GM12864 (cell line): ENCODE measurements at regions not wholly inside any gene's neighbourhood (a gene's known extent, or its start where the extent isn't known, plus 50 kb on each side); places are given as distances from the start of the nearest gene placed in this dataset.

Source experiments
- DNase-seq: peaks from one replicate; pipeline ENCODE4 v3.0.0-alpha.2; 2011; ENCODE audit warnings: low read depth
- H3K4me3 ChIP-seq: 2 replicates; pipeline ENCODE4 v1.5.1; 2011; ENCODE audit warnings: mild to moderate bottlenecking, low read depth, low read length, control low read depth
- TF ChIP-seq, protein P1 (sequence below): IDR thresholded peaks from 2 replicates; pipeline ENCODE4 v1.5.1; 2011; ENCODE audit warnings: low read depth, mild to moderate bottlenecking, moderate library complexity, low read length, control low read depth, inconsistent platforms; ENCODE audit errors: missing control alignments

GRCh38 chr9:26753971-26754370 lies 138.6 kb downstream of the CAAP1 start:
- no peak overlapping the region for H3K4me3 ChIP-seq
- no peak for DNase-seq
- TF ChIP-seq, protein P1, sequence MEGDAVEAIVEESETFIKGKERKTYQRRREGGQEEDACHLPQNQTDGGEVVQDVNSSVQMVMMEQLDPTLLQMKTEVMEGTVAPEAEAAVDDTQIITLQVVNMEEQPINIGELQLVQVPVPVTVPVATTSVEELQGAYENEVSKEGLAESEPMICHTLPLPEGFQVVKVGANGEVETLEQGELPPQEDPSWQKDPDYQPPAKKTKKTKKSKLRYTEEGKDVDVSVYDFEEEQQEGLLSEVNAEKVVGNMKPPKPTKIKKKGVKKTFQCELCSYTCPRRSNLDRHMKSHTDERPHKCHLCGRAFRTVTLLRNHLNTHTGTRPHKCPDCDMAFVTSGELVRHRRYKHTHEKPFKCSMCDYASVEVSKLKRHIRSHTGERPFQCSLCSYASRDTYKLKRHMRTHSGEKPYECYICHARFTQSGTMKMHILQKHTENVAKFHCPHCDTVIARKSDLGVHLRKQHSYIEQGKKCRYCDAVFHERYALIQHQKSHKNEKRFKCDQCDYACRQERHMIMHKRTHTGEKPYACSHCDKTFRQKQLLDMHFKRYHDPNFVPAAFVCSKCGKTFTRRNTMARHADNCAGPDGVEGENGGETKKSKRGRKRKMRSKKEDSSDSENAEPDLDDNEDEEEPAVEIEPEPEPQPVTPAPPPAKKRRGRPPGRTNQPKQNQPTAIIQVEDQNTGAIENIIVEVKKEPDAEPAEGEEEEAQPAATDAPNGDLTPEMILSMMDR: no peak

DNA sequence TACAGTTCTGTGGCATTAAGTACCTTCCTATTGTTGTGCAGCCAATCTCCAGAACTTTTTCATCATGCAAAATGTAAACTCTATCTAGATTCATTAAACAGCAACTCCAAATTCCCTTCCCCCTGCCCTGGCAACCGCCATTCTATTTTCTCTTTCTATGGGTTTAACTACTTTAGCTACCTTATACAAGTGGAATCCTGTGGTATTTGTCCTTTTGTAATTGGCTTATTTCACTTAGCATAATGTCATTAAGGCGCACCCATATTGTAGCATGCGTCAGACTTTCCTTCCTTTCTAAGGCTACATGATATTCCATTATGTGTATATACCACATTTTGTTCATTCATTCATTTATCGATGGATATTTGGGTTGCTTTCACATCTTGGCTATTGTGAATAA lies 142.4 kb downstream of the CAAP1 start:
- no peak for DNase-seq
- H3K4me3 ChIP-seq: no peak overlapping the region
- TF ChIP-seq, protein P1: no peak

- DNase-seq: no peak
- TF ChIP-seq, protein P1: no peak
- H3K4me3 ChIP-seq: no peak overlapping the region
Observed at GRCh38 chr9:26748449-26749058, 144.0 kb downstream of the CAAP1 start.

DNA sequence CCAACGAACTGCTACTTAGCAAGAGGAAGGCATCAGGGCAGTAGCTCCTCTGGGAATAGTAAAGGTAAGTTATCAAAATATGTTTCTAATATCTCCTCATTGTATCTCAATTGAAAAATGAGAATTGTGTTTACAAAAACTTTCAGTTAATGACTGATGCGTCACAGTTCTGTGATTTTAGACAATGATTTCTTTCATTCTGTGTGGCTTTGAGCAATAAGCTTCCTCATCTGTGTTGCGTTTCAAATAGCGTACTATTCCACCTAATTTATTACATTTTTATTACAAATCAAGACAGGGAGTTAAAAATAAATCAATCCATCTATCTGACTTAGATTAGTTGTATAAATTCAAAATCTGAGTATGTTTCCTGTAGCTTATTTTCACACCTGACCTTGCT lies 145.0 kb downstream of the CAAP1 start:
- no peak for DNase-seq
- no peak overlapping the region for H3K4me3 ChIP-seq
- TF ChIP-seq, protein P1: no peak

DNA sequence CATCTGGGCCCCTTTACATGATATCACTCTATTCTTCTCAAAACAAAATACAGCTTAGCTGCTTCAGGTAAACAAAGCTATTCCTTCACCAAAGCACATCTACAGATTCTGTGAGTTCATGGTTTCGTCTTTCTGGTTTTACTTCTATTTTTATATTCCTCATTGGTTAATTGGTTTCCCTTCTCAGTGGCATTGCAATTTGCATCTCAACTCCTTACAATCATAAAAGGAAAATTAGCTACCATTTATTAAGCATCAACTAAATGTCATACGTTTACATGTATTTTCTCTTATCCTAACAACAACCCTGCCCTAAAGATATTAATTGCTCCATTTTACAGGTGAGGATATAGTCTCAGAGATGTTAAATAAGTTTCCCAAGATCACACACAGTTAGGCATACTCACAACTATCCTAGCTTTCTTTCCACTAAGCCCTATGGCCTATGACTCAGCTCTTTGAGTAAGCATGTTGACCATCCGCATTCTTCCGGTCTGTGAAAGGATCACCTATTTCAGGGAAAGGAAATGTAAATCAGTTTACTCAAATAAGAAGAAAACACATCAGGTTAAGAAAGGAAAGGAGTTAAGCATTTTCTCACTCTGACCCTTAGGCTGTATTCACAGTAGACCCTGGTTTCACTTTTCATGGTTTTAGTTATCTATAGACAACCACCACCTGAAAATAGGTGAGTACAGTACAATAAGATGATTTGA lies 146.1 kb downstream of the CAAP1 start:
- TF ChIP-seq, protein P1: no peak
- no peak overlapping the region for H3K4me3 ChIP-seq
- peak; percentile 51 for DNase-seq

DNA sequence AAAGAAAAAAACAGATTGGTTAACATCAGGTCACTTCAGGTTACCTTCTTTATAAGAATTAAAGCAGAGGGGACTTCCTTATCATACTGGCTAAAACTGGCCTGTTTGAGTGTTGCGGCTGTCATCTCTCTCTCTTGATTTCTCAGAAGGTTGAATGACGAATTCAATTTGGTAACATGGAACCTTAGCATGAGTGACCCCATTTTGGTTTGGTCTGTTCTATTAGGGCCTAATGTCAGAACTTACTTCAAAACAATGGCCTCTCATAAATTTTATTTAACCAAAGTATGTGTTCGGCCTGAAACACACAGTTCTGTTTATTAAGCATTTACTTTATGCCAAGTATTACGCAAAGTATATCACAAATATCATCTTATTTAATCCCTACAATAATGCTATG lies 147.5 kb downstream of the CAAP1 start:
- H3K4me3 ChIP-seq: no peak overlapping the region
- no peak for DNase-seq
- TF ChIP-seq, protein P1: no peak
